ENCODE measurements at regions not wholly inside any gene's neighbourhood (a gene's known extent, or its start where the extent isn't known, plus 50 kb on each side); places are given as distances from the start of the nearest gene placed in this dataset.

DNA sequence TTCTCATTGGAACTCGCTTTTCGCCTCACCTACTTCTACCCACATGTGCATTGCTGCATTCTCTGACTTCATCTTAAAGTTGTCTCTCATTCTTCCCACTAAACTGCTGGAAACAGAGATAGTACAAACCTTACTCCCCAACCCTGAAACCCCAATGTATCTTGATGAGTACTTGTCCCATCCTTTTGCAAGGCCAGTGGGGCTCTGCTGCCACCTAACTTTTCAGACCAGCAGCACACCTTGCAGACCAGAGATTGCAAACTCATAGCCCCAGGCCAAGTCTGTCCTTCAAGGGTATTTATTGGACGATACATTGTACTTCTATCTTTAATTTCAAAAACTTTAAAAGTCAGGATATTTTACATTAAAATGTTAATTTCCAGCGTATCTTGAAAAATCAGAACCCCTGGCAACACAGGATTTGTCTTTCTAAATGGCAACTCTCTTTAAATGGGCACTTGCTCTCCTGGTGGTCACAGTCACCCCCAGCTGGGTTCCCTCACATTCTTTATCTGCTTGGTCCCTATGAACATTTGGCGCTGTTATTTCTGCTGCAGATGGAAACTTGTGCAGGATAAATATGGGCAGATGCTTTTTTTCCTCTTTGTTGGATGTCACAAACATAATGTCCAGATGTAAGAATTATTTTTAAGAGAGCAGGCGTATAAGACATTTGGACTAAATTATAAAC, 83.9 kb downstream of the SOD2 start:
- Mint-ChIP-seq H3K4me3 (no peak overlapping the region), H3K4me1 (no peaks in the 10 kb centered on the region), H3K9me3 (peaks cover 4 to 12% of the 10 kb centered on the region in 2 donors), H3K27ac (no peak overlapping the region), H3K27me3 (no peaks in the 10 kb centered on the region)
- DNase-seq (no peak), ATAC-seq (no peak)

DNA sequence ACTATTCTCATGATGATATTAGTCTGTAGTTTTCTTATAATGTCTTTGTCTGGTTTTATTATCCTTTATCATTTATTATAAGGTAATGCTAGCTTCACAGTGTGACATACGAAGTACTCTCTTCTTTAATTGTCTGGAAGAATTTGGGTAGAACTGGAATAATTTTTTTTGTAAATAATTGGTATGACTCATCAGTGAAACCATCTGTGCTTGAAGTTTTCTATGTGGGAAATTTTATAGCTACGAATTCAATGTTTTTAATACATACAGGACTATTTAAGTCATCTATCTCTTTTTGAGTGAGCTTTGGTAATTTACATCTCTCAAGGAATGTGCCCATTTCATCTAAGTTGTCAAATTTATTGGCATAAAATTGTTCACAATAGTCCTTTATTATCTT, 86.3 kb downstream of the SOD2 start:
- no peak for DNase-seq
- peaks cover 2% of the 10 kb centered on the region for H3K4me1 Mint-ChIP-seq
- ATAC-seq, result no peak
- H3K4me3 Mint-ChIP-seq, result no peak overlapping the region
- H3K9me3 Mint-ChIP-seq, result no peaks in the 10 kb centered on the region
- H3K27ac Mint-ChIP-seq, result no peak overlapping the region
- peaks cover 10% of the 10 kb centered on the region for H3K27me3 Mint-ChIP-seq

DNA sequence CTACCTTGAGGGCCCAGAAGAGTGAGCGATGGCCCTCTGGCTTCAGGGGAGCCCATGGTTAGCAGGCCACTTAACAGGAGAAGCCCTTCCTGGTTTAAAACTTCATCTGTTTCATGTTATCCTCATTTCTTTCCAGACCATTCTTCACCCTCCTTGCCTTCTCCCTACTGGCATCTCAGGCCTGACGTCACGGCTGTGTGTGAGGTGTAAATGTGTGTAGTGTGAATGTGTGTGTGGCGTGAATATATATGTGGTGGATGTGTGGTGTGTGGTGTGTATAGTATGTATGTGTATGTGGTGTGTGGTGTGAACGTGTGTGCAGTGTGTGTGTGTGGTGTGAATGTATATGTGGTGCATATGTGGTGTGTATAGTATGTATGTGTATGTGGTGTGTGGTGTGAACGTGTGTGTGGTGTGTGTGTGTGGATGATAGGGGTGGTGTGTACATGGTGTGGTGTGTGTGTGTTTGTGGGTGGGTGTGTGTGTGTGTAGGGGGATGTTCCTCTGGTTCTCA, 88.5 kb downstream of the SOD2 start:
- peaks cover 5% of the 10 kb centered on the region for H3K4me1 Mint-ChIP-seq

DNA sequence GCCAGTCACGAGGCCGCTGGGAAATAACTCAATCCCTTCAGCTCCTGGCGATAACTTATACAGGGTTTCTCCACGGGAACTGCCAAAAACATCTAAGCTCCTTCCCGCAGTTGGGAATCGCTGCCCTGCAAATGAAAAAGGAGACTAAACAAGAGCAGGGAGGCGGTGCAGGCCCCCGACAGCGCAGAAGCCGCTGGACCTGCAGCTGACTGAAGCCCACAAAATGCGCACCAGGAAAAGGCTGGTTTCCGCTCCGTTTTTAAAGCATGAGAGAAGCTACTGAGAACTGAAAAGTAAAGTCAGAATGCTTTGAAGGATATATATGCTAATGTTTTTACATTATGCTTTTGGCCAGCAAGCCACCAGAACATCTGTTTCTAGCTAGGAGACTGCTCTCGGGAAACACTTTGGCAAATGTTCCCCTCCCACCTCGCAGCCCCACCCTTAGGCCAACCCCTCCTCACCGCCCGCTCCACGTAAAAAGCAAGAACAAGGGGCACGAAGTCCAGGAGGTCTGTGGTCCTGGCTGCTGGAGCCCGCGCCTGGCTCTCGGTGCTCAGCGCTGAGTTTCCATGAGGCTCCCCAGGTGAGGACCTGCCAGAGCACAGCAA, 90.5 kb downstream of the SOD2 start:
- peaks cover 18% of the 10 kb centered on the region for H3K27me3 Mint-ChIP-seq
- ATAC-seq, result peak; percentile 15
- DNase-seq, result no peak
- peak overlapping the region in 1 of 2 donors; percentile 17 for H3K4me3 Mint-ChIP-seq
- H3K27ac Mint-ChIP-seq, result no peak overlapping the region
- peaks cover 5% of the 10 kb centered on the region for H3K4me1 Mint-ChIP-seq
- H3K9me3 Mint-ChIP-seq, result no peaks in the 10 kb centered on the region

More for the DNA sequence above, 88.5 kb downstream of the SOD2 start:
- Mint-ChIP-seq H3K27me3 (peaks cover 18% of the 10 kb centered on the region), H3K9me3 (no peaks in the 10 kb centered on the region), H3K4me3 (no peak overlapping the region), H3K27ac (no peak overlapping the region)
- DNase-seq, result no peak
- peak; percentile 43 for ATAC-seq

DNA sequence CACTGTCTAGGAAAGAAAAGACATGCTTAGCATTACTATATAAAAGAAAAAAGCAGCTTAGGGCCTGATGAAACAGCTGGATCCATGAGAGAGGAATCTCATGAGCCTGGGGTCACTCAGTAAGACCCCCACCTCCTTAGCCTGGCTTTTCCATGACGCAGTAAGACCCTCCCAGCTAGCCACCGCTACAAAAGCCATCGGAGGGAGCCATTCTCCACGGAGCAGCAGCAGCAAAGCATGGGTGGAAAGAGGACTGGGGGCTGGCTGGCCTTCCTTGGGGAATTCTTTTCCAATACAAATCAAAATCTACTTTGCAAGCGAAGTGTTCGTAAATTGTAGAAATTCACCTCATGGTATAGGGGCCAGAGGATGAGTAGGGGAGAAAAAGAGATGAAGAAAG, 91.8 kb downstream of the SOD2 start:
- Mint-ChIP-seq H3K4me1 (peaks cover 5% of the 10 kb centered on the region), H3K4me3 (no peak overlapping the region), H3K27me3 (peaks cover 18% of the 10 kb centered on the region), H3K27ac (no peak overlapping the region), H3K9me3 (no peaks in the 10 kb centered on the region)
- no peak for DNase-seq
- no peak for ATAC-seq

DNA sequence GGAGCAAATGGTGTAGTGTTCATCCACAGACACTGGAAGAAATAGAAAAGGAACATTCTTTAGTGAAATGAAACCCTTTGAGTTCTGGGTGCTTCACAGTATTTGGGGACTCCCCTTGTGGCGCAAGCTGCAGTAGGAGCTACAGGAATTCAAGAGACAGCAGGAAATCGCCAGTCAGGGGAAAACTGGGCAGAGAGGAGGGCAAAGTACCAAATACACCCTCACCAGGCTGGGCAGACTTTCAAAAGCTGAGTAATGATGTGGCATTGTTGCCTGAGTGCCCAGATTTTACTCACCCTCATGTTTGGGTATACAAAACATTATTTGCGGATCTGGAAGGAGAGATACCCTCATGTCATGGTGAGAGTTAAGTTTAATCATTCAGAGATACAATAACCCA, 97.9 kb downstream of the SOD2 start:
- Mint-ChIP-seq H3K4me3 (peak overlapping the region in 1 of 2 donors; percentile 53), H3K4me1 (peaks cover 14% of the 10 kb centered on the region), H3K27me3 (no peaks in the 10 kb centered on the region), H3K9me3 (no peaks in the 10 kb centered on the region), H3K27ac (peak overlapping the region in 1 of 2 donors; percentile 91)
- DNase-seq (no peak), ATAC-seq (peak; percentile 44)

DNA sequence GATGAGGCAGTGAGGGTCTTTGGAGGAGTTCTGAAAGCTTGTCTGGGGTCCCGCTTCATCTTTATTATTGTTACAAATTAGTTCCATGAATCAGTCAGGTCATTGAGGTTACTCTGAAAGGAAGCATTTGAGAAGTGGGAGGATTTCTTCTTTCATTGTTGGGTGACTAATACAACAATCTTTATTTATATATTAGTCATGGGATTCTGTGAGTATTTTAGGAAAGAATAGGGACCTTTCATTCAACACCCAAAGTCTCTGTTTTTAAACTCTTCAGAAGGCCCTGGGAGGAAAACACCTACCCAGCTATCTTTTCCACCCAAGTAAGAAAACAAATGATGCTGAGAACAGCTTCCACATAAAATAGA, 98.3 kb downstream of the SOD2 start:
- H3K9me3 Mint-ChIP-seq, result no peaks in the 10 kb centered on the region
- ATAC-seq (peak; percentile 68), DNase-seq (no peak)
- H3K4me3 Mint-ChIP-seq, result no peak overlapping the region
- H3K27me3 Mint-ChIP-seq, result no peaks in the 10 kb centered on the region
- peaks cover 14% of the 10 kb centered on the region for H3K4me1 Mint-ChIP-seq
- H3K27ac Mint-ChIP-seq, result peak overlapping the region; percentile 86 to 91

DNA sequence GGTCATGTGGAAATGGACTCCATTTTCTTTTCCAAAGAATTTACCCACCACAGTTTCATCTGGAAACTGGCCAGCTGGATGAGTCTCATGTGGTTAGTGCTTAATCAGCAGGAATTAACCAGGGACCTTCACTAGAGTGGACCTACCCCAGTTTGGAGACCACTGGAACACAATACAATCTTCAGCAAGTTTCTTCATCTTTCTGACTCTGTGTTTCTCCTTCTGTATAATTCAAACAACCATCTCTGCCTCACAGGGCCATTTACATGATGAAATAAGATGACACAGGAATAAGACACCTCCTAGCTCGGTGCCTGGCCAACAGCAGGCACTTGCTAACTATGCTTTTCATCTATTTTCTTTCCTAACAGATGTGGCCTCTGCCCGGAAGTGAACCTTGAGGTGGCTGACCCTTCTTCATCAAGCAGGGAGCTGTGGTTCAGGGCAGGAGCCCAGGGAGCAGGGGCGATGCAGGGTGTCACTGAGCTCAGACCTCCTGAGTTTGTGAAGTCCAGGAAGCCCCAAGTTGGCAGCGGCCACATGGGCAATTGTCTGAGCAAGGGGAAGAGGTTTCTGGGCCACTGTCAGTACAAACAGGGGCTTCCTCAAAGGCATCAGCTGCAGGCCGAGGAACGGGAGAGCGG, 98.8 kb downstream of the SOD2 start:
- peaks cover 14% of the 10 kb centered on the region for H3K4me1 Mint-ChIP-seq
- DNase-seq (no peak), ATAC-seq (peak; percentile 37)

DNA sequence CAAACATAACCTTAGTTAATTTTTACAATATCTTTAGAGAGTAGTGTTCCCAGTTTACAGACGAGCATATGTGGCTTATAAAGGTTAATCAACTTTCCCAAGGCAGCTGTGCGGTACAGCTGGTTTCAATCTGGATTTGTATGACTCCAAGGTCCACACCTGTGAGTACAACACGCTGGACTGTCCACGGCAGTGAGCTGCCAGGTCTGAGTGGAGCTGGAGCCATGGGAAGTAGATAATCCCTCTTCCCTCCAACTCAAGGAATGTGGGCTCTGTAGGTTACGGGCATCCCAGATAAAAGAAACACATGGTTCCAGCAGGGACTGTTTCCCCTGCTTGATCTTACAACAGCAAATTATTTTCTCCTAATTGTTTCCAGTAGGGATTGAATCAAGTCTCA, 102.2 kb downstream of the SOD2 start:
- Mint-ChIP-seq H3K9me3 (no peaks in the 10 kb centered on the region), H3K27me3 (peaks cover 19% of the 10 kb centered on the region), H3K4me1 (peaks cover 14% of the 10 kb centered on the region), H3K27ac (no peak overlapping the region), H3K4me3 (no peak overlapping the region)
- no peak for DNase-seq
- no peak for ATAC-seq

More for the DNA sequence above, 98.8 kb downstream of the SOD2 start:
- H3K27me3 Mint-ChIP-seq, result no peaks in the 10 kb centered on the region
- H3K4me3 Mint-ChIP-seq, result peak overlapping the region; percentile 14 to 21
- no peaks in the 10 kb centered on the region for H3K9me3 Mint-ChIP-seq
- H3K27ac Mint-ChIP-seq, result peak overlapping the region; percentile 82 to 86

DNA sequence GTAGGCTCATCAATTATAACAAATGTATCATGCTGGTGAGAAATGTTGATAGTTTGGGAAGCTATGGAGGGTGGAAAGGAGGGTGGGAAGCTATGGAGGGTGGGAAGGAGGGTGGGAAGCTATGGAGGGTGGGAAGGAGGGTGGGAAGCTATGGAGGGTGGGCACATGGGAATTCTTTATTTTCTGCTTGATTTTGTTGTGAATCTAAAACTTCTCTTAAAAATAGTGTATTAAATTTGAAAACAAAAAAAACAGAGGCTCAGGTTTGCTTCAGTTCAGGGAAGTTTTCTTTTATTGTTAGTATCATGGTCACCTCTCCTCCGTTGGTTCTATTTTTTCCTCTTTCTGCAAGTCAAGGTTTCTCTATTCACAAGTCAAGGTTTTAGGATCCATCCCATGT, 106.4 kb downstream of the SOD2 start:
- Mint-ChIP-seq H3K27ac (no peak overlapping the region), H3K4me1 (no peaks in the 10 kb centered on the region), H3K27me3 (peaks cover 19% of the 10 kb centered on the region), H3K4me3 (no peak overlapping the region), H3K9me3 (no peaks in the 10 kb centered on the region)
- ATAC-seq (no peak), DNase-seq (no peak)

DNA sequence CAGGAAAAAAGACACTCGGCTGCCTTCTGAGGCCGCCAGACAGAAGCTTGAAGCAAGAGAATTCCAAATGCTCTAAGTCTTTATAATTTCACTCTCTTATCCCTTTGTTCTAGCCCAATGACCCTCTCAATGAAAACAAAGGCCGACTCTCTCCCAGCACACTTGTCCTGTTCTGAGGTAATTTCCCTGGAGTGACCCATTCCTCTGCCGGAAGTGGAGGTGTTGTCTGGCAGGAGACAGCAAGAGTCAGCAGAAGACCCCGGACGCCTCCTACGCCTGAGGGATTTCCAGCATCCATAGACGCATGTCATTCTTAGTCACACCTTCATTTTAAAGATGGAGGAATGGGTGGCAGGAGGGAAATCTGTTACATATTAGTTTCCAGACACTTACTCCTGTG, 110.3 kb downstream of the SOD2 start:
- H3K27me3 Mint-ChIP-seq, result peaks cover 34% of the 10 kb centered on the region
- DNase-seq, result no peak
- no peak overlapping the region for H3K27ac Mint-ChIP-seq
- H3K9me3 Mint-ChIP-seq, result peaks cover 0 to 5% of the 10 kb centered on the region in 2 donors
- no peaks in the 10 kb centered on the region for H3K4me1 Mint-ChIP-seq
- H3K4me3 Mint-ChIP-seq, result no peak overlapping the region
- ATAC-seq, result no peak

DNA sequence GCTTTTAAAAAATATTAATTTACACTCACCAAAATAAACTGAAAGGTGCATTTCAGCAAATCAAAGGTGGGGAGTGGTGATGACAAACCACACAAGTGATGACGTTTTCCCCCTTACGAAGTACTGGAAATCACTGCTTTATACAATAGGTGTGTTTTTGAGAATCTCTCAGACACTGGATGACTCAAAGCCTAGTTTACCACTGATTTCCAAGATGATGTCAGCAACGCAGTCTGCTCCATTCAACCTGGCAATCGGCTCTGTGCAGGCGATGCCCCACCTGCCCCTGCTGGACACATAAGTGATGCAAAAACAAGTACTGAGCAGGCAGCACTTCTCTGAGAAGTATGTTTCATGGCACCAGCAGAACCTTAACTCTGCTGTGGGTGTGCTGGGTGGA, 114.4 kb downstream of the SOD2 start:
- H3K27me3 Mint-ChIP-seq, result peaks cover 33% of the 10 kb centered on the region
- DNase-seq, result no peak
- H3K4me3 Mint-ChIP-seq, result no peak overlapping the region
- no peak overlapping the region for H3K27ac Mint-ChIP-seq
- no peak for ATAC-seq
- H3K4me1 Mint-ChIP-seq, result no peaks in the 10 kb centered on the region
- H3K9me3 Mint-ChIP-seq, result peaks cover 0 to 5% of the 10 kb centered on the region in 2 donors

DNA sequence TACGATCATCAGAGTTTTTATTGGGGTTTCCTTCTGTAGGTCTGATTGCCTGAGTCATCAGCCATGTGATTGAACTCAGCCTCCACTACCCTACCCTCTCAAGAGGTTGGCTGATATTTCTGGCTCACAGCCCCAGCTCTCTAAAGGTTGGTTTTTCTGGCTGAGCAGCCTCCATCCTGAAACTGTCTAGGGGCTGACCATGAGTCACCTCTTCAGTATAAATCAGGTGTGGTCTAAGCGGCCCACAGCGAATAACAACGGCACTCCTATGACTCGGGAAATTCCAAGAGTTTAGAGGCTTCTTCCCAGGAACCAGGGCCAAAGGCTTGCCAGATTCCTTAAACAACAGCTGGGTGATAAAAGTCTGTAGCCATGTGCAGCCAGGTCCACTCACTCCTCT, 115.5 kb downstream of the SOD2 start:
- ATAC-seq (no peak), DNase-seq (no peak)
- Mint-ChIP-seq H3K4me1 (no peaks in the 10 kb centered on the region), H3K27ac (peak overlapping the region; percentile 43 to 64), H3K9me3 (peaks cover 0 to 5% of the 10 kb centered on the region in 2 donors), H3K4me3 (no peak overlapping the region), H3K27me3 (peaks cover 33% of the 10 kb centered on the region)

DNA sequence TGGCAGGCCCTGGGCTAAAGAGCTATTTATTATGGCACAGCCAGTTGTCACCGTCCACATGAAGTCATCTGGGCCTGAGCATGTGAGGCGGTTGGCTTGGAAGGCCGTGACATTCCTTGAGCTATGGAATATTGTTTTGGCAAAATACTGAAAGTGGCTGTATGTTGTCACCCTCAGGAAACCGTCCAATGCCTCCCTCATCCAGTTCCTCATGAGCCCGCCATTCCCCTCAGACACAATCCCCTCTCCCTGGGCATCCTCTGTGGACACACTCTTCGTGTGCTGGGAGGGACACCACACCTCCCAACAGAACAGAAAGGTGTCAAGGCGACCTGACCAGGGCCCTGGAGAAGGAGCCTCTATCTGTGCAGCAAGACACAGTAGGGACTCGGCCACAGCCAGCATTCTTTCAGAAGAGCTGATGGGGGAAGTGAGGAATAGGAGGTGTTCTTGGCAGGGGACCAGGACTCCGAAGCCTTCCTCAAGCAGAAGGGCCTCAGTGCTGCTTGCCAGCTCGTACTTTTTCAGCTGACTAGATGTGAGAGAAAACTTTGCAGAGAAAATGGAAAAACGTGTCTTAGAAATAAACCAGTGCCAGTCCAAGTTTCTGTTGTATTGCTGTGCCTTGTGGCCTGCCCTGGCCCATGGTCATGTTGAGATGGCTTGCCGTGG, 120.5 kb downstream of the SOD2 start:
- H3K4me1 Mint-ChIP-seq, result no peaks in the 10 kb centered on the region
- no peak for ATAC-seq
- peaks cover 18 to 25% of the 10 kb centered on the region in 2 donors for H3K9me3 Mint-ChIP-seq

DNA sequence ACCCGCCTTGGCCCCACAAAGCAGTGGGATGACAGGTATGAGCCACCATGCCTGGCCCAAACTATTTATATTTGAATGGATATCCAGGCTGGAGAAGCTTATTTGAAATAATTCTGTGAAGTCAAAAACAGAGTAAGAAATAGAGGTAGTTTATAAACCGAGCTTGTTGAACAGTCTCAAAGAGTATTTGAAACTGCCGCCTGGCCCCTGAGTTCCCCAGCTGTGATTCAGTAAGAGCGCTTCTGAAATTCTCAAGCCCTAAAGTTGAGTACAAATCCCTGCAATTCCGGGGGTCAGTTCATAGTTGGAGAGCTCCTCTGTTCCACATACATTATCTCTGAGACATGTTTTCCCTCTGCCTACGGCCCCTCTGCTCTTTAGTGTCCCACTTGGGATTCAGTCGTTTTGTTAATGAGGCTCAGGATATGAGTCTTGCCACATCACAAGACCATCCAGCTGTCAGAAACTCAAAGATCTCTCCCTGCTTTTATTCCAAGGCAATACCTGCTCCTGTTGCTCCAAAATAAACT, 127.8 kb downstream of the SOD2 start:
- peaks cover 7 to 9% of the 10 kb centered on the region in 2 donors for H3K9me3 Mint-ChIP-seq
- no peak for ATAC-seq

More for the DNA sequence above, 120.5 kb downstream of the SOD2 start:
- no peak overlapping the region for H3K27ac Mint-ChIP-seq
- peaks cover 26% of the 10 kb centered on the region for H3K27me3 Mint-ChIP-seq
- DNase-seq, result no peak
- no peak overlapping the region for H3K4me3 Mint-ChIP-seq

More for the DNA sequence above, 127.8 kb downstream of the SOD2 start:
- peaks cover 10% of the 10 kb centered on the region for H3K27me3 Mint-ChIP-seq
- DNase-seq, result no peak
- H3K27ac Mint-ChIP-seq, result peak overlapping the region in 1 of 2 donors; percentile 15
- H3K4me1 Mint-ChIP-seq, result no peaks in the 10 kb centered on the region
- H3K4me3 Mint-ChIP-seq, result no peak overlapping the region
